HL-60 (cell line): ENCODE measurements at regions not wholly inside any gene's neighbourhood (a gene's known extent, or its start where the extent isn't known, plus 50 kb on each side); places are given as distances from the start of the nearest gene placed in this dataset.

Experiments used
- DNase-seq, 2 experiments: peaks; one replicate each; pipeline ENCODE4 v3.0.0-alpha.2; 2010 to 2020; ENCODE audit warnings: low read depth in 1 of 2, low spot score in 1 of 2
- H3K27ac ChIP-seq: fragments of 250-450 bp; sonication (Bioruptor Pico); replicated peaks from 2 replicates; pipeline ENCODE4 v1.5.1; 2020; ENCODE audit warnings: mild to moderate bottlenecking, moderate library complexity
- H3K27me3 ChIP-seq: fragments of 250-450 bp; sonication (Bioruptor Pico); 2 replicates; pipeline ENCODE4 v1.5.1; 2021; ENCODE audit warnings: mild to moderate bottlenecking, moderate library complexity; ENCODE audit not compliant: insufficient read depth, poor library complexity, severe bottlenecking
- H3K4me3 ChIP-seq: replicated peaks from 2 replicates; pipeline ENCODE4 v1.5.1; 2011; ENCODE audit warnings: mild to moderate bottlenecking, control low read depth, low read length; ENCODE audit not compliant: insufficient read depth
- CTCF ChIP-seq: IDR thresholded peaks from one replicate; pipeline ENCODE4 v1.5.1; 2011; ENCODE audit warnings: low read length, control low read depth, inconsistent platforms; ENCODE audit not compliant: insufficient read depth
- GABPA ChIP-seq: IDR thresholded peaks from 2 replicates; pipeline ENCODE4 v1.6.1; 2012; ENCODE audit warnings: low read depth
- POLR2AphosphoS5 ChIP-seq: IDR thresholded peaks from 2 replicates; pipeline ENCODE4 v1.6.1; 2012; ENCODE audit warnings: low read depth
- REST ChIP-seq: IDR thresholded peaks from 2 replicates; pipeline ENCODE4 v1.6.1; 2012; ENCODE audit warnings: low read depth; ENCODE audit not compliant: insufficient replicate concordance
- SPI1 ChIP-seq: IDR thresholded peaks from 2 replicates; pipeline ENCODE4 v1.6.1; 2012; ENCODE audit warnings: low read depth, mild to moderate bottlenecking, borderline replicate concordance

- Histone ChIP-seq H3K4me3 (no peak overlapping the region), H3K27me3 (no peaks in the 10 kb centered on the region), H3K27ac (no peak overlapping the region)
- TF ChIP-seq REST (no peak), CTCF (no peak), POLR2AphosphoS5 (no peak), SPI1 (no peak), GABPA (no peak)
- no peak for DNase-seq
These were observed 85.7 kb upstream of the SOX2 start for GRCh38 chr3:181626036-181626435.

GRCh38 chr3:181623924-181624694 lies 87.6 kb upstream of the SOX2 start:
- Histone ChIP-seq H3K27ac (no peak overlapping the region), H3K27me3 (no peaks in the 10 kb centered on the region), H3K4me3 (no peak overlapping the region)
- no peak for DNase-seq
- TF ChIP-seq SPI1: no peak

- Histone ChIP-seq H3K27me3 (no peaks in the 10 kb centered on the region), H3K4me3 (no peak overlapping the region), H3K27ac (no peak overlapping the region)
- TF ChIP-seq REST: no peak
- DNase-seq: no peak
These were observed 89.4 kb upstream of the SOX2 start for GRCh38 chr3:181622365-181622764.

GRCh38 chr3:181619897-181620296 lies 91.8 kb upstream of the SOX2 start:
- no peak for TF ChIP-seq GABPA
- no peak for TF ChIP-seq REST
- TF ChIP-seq CTCF: no peak
- TF ChIP-seq POLR2AphosphoS5: no peak
- TF ChIP-seq SPI1: no peak
- Histone ChIP-seq H3K27me3 (no peaks in the 10 kb centered on the region), H3K4me3 (no peak overlapping the region), H3K27ac (no peak overlapping the region)
- DNase-seq: no peak
